H9 (cell line): ENCODE measurements at regions not wholly inside any gene's neighbourhood (a gene's known extent, or its start where the extent isn't known, plus 50 kb on each side); places are given as distances from the start of the nearest gene placed in this dataset.

Experiments used
- DNase-seq: peaks from one replicate; pipeline ENCODE4 v3.0.0-alpha.2; 2017
- H2AFZ ChIP-seq: one replicate; pipeline ENCODE4 v1.6.1; 2013; ENCODE audit warnings: mild to moderate bottlenecking, low read length, control low read depth, moderate library complexity
- H2AK5ac ChIP-seq: 2 replicates; pipeline ENCODE4 v1.6.1; 2013; ENCODE audit warnings: low read length, control low read depth, mixed read lengths; ENCODE audit not compliant: insufficient read length
- H2BK120ac ChIP-seq: one replicate; pipeline ENCODE4 v1.6.1; 2013; ENCODE audit warnings: low read depth, mild to moderate bottlenecking, low read length, control low read depth, inconsistent platforms; ENCODE audit not compliant: poor library complexity, severe bottlenecking
- H2BK12ac ChIP-seq: 2 replicates; pipeline ENCODE4 v1.6.1; 2013; ENCODE audit warnings: low read length, control low read depth, mixed read lengths, low read depth; ENCODE audit not compliant: insufficient read length
- H2BK15ac ChIP-seq: 2 replicates; pipeline ENCODE4 v1.6.1; 2013; ENCODE audit warnings: low read depth, low read length, control low read depth
- H2BK20ac ChIP-seq: one replicate; pipeline ENCODE4 v1.6.1; 2013; ENCODE audit warnings: low read depth, mild to moderate bottlenecking, low read length, control low read depth, inconsistent platforms; ENCODE audit not compliant: poor library complexity, severe bottlenecking
- H2BK5ac ChIP-seq: 2 replicates; pipeline ENCODE4 v1.6.1; 2013; ENCODE audit warnings: low read length, control low read depth, mixed read lengths; ENCODE audit not compliant: insufficient read length
- H3K14ac ChIP-seq: 2 replicates; pipeline ENCODE4 v1.6.1; 2013; ENCODE audit warnings: low read length, control low read depth; ENCODE audit not compliant: insufficient read depth
- H3K18ac ChIP-seq: 2 replicates; pipeline ENCODE4 v1.6.1; 2013; ENCODE audit warnings: low read depth, mild to moderate bottlenecking, mixed read lengths, low read length, control low read depth; ENCODE audit not compliant: insufficient read length
- H3K23ac ChIP-seq: 2 replicates; pipeline ENCODE4 v1.6.1; 2013; ENCODE audit warnings: low read length, control low read depth, mixed read lengths, low read depth; ENCODE audit not compliant: insufficient read length
- H3K23me2 ChIP-seq: 2 replicates; pipeline ENCODE4 v1.6.1; 2013; ENCODE audit warnings: low read depth, mild to moderate bottlenecking, mixed read lengths, low read length, control low read depth; ENCODE audit not compliant: insufficient read length, poor library complexity, severe bottlenecking
- H3K27ac ChIP-seq: 2 replicates; pipeline ENCODE4 v1.5.1; 2013; ENCODE audit warnings: low read length, control low read depth, mixed read lengths, low read depth; ENCODE audit not compliant: insufficient read length
- H3K27me3 ChIP-seq: 2 replicates; pipeline ENCODE4 v1.6.1; 2013; ENCODE audit warnings: low read length, control low read depth, inconsistent platforms; ENCODE audit not compliant: insufficient read depth
- H3K4ac ChIP-seq: 2 replicates; pipeline ENCODE4 v1.6.1; 2013; ENCODE audit warnings: low read depth, mild to moderate bottlenecking, control low read depth, inconsistent platforms, low read length, moderate library complexity
- H3K4me1 ChIP-seq: 2 replicates; pipeline ENCODE4 v1.6.1; 2013; ENCODE audit warnings: low read length, control low read depth, inconsistent platforms; ENCODE audit not compliant: insufficient read depth
- H3K4me2 ChIP-seq: 2 replicates; pipeline ENCODE4 v1.6.1; 2013; ENCODE audit warnings: low read length, control low read depth, mixed read lengths; ENCODE audit not compliant: insufficient read length, insufficient read depth
- H3K56ac ChIP-seq: 2 replicates; pipeline ENCODE4 v1.6.1; 2013; ENCODE audit warnings: low read depth, mild to moderate bottlenecking, mixed read lengths, low read length, control low read depth; ENCODE audit not compliant: insufficient read length
- H3K79me1 ChIP-seq: 2 replicates; pipeline ENCODE4 v1.6.1; 2013; ENCODE audit warnings: low read depth, mild to moderate bottlenecking, moderate library complexity, low read length, control low read depth, inconsistent platforms; ENCODE audit not compliant: insufficient read depth, poor library complexity, severe bottlenecking
- H3K79me2 ChIP-seq: 2 replicates; pipeline ENCODE4 v1.6.1; 2013; ENCODE audit warnings: low read length, control low read depth, inconsistent platforms; ENCODE audit not compliant: insufficient read depth
- H3K9ac ChIP-seq: 2 replicates; pipeline ENCODE4 v1.6.1; 2013; ENCODE audit warnings: low read length, control low read depth, mixed read lengths; ENCODE audit not compliant: insufficient read length; ENCODE audit errors: extremely low read depth
- H3K9me3 ChIP-seq: one replicate; pipeline ENCODE4 v1.6.1; 2013; ENCODE audit warnings: low read depth, low read length, inconsistent platforms; ENCODE audit not compliant: control insufficient read depth
- H3T11ph ChIP-seq: one replicate; pipeline ENCODE4 v1.6.1; 2013; ENCODE audit warnings: mild to moderate bottlenecking, low read length, control low read depth, inconsistent platforms
- H4K20me1 ChIP-seq: one replicate; pipeline ENCODE4 v1.6.1; 2013; ENCODE audit not compliant: control insufficient read depth, insufficient read length, insufficient read depth
- H4K5ac ChIP-seq: 2 replicates; pipeline ENCODE4 v1.6.1; 2013; ENCODE audit warnings: low read depth, mild to moderate bottlenecking, mixed read lengths, low read length, control low read depth; ENCODE audit not compliant: insufficient read length
- H4K8ac ChIP-seq: replicated peaks from 2 replicates; pipeline ENCODE4 v1.6.1; 2013; ENCODE audit warnings: low read length, control low read depth, mixed read lengths, low read depth; ENCODE audit not compliant: insufficient read length
- H4K91ac ChIP-seq: 2 replicates; pipeline ENCODE4 v1.6.1; 2013; ENCODE audit warnings: low read depth, mild to moderate bottlenecking, moderate library complexity, mixed read lengths, low read length, control low read depth; ENCODE audit not compliant: insufficient read length
- H3K27ac Mint-ChIP-seq, 3 experiments: 2 replicates in 2 of 3; 3 replicates in 1 of 3; pipeline ENCODE4 v1.8.0; 2020 to 2021; ENCODE audit warnings: mixed read lengths in 3 of 3, mild to moderate bottlenecking in 1 of 3, moderate library complexity in 1 of 3
- H3K27me3 Mint-ChIP-seq: 2 replicates; pipeline ENCODE4 v1.8.0; 2021; ENCODE audit warnings: low read depth, mild to moderate bottlenecking, moderate library complexity, mixed read lengths
- H3K36me3 Mint-ChIP-seq, 3 experiments: 2 replicates in 2 of 3; 3 replicates in 1 of 3; pipeline ENCODE4 v1.8.0; 2020 to 2021; ENCODE audit warnings: low read depth in 3 of 3, mixed read lengths in 3 of 3; ENCODE audit not compliant: insufficient read depth in 1 of 3
- H3K4me1 Mint-ChIP-seq, 2 experiments: 2 replicates each; pipeline ENCODE4 v1.8.0; 2020; ENCODE audit warnings: mixed read lengths in 2 of 2
- H3K4me3 Mint-ChIP-seq, 2 experiments: 2 replicates in 1 of 2; 3 replicates in 1 of 2; pipeline ENCODE4 v1.8.0; 2020 to 2021; ENCODE audit warnings: mild to moderate bottlenecking in 2 of 2, mixed read lengths in 2 of 2, moderate library complexity in 1 of 2
- H3K9me3 Mint-ChIP-seq, 2 experiments: 2 replicates in 1 of 2; 3 replicates in 1 of 2; pipeline ENCODE4 v1.8.0; 2020; ENCODE audit warnings: mild to moderate bottlenecking in 2 of 2, mixed read lengths in 2 of 2, moderate library complexity in 1 of 2
- WGBS: extraction: QIAGEN DNeasy Blood & Tissue Kit; methylation state at CpG from one replicate; pipeline ENCODE4 v1.1.7; 2013; ENCODE audit warnings: missing lambda C conversion rate, low lambda C conversion rate, mixed read lengths; ENCODE audit not compliant: insufficient read length; ENCODE audit errors: extremely low coverage; 5-methylcytosine and 5-hydroxymethylcytosine counted together
- TF ChIP-seq, protein P1 (sequence below): fragments of 200-600 bp; sonication (generic); conservative IDR thresholded peaks from 3 replicates; pipeline ENCODE4 v1.8.0; 2021; ENCODE audit warnings: antibody characterized with exemption, mild to moderate bottlenecking

DNA sequence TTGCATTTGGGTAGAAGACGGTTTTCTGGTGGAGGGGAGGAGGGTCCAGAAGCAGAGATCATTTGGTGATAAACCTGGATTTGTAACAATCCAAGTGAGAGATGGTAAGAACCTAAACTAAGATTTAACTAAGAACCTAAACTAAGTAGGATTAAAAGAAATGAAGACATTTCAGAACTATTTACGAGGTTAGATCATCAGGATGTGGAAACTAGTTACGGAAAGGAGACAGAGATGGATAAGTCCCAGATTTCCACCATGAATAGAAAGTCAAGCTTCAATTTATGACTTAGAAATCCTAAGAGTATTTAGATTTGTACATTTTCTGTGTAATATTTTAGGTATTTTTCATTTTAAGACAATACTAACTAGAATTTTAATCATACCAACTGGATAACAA is 86.3 kb downstream of the SEC16B start:
- no peak overlapping the region for H3K4me2 ChIP-seq
- H4K5ac ChIP-seq: no peak overlapping the region
- H3K56ac ChIP-seq: no peak overlapping the region
- no peak overlapping the region for H3K9ac ChIP-seq
- no peaks in the 10 kb centered on the region for H3K79me2 ChIP-seq
- H3K14ac ChIP-seq: no peak overlapping the region
- no peak overlapping the region for H3K27ac Mint-ChIP-seq
- H3K27me3 ChIP-seq: no peaks in the 10 kb centered on the region
- no peaks in the 10 kb centered on the region for H3K4me1 ChIP-seq
- H3K4me1 Mint-ChIP-seq: no peaks in the 10 kb centered on the region
- no peak overlapping the region for H3T11ph ChIP-seq
- H2BK5ac ChIP-seq: no peak overlapping the region
- H3K9me3 Mint-ChIP-seq: no peaks in the 10 kb centered on the region; a peak in 1 of 5 replicates
- no peak for DNase-seq
- no peak overlapping the region for H3K4ac ChIP-seq
- no peak overlapping the region for H4K8ac ChIP-seq
- no peak overlapping the region for H3K23ac ChIP-seq
- H3K27ac ChIP-seq: no peak overlapping the region
- WGBS: no CpG with 5 or more reads among the region's 3 CpGs
- no peak overlapping the region for H2AFZ ChIP-seq
- H3K27me3 Mint-ChIP-seq: no peaks in the 10 kb centered on the region
- H3K79me1 ChIP-seq: no peaks in the 10 kb centered on the region
- no peaks in the 10 kb centered on the region for H4K20me1 ChIP-seq
- no peak overlapping the region for H2BK120ac ChIP-seq
- H3K9me3 ChIP-seq: no peaks in the 10 kb centered on the region
- H2BK20ac ChIP-seq: no peak overlapping the region
- no peak overlapping the region for H2BK12ac ChIP-seq
- H3K23me2 ChIP-seq: peaks cover 4% of the 10 kb centered on the region
- H3K36me3 Mint-ChIP-seq: no peaks in the 10 kb centered on the region
- no peak overlapping the region for H2BK15ac ChIP-seq
- H2AK5ac ChIP-seq: no peak overlapping the region
- no peak overlapping the region for H3K4me3 Mint-ChIP-seq
- no peak overlapping the region for H3K18ac ChIP-seq
- TF ChIP-seq, protein P1, sequence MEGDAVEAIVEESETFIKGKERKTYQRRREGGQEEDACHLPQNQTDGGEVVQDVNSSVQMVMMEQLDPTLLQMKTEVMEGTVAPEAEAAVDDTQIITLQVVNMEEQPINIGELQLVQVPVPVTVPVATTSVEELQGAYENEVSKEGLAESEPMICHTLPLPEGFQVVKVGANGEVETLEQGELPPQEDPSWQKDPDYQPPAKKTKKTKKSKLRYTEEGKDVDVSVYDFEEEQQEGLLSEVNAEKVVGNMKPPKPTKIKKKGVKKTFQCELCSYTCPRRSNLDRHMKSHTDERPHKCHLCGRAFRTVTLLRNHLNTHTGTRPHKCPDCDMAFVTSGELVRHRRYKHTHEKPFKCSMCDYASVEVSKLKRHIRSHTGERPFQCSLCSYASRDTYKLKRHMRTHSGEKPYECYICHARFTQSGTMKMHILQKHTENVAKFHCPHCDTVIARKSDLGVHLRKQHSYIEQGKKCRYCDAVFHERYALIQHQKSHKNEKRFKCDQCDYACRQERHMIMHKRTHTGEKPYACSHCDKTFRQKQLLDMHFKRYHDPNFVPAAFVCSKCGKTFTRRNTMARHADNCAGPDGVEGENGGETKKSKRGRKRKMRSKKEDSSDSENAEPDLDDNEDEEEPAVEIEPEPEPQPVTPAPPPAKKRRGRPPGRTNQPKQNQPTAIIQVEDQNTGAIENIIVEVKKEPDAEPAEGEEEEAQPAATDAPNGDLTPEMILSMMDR: no peak
- H4K91ac ChIP-seq: no peak overlapping the region
